ENCODE measurements at regions not wholly inside any gene's neighbourhood (a gene's known extent, or its start where the extent isn't known, plus 50 kb on each side); places are given as distances from the start of the nearest gene placed in this dataset.
"Not testable (repeated sequence)": the region's sequence is repeated elsewhere in the genome, so short reads cannot be mapped to it uniquely, and the experiment has no call there.

DNA sequence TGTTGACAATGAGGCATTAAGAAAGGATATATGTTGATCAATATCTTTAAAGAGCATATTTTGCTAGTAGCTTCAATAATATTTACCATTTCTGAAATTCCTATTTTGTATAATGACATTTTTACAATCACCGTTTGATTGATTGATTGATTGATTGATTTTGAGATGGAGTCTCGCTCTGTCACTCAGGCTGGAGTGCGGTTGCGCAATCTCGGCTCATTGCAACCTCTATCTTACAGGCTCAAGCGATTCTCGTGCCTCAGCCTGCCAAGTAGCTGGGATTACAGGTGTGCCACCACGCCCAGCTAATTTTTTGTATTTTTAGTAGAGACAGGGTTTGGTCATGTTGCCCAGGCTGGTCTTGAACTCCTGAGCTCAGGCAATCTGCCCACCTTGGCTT lies 150.9 kb upstream of the TEX13D start:
- POLR2A ChIA-PET, CTCF ChIA-PET: not testable (repeated sequence)

DNA sequence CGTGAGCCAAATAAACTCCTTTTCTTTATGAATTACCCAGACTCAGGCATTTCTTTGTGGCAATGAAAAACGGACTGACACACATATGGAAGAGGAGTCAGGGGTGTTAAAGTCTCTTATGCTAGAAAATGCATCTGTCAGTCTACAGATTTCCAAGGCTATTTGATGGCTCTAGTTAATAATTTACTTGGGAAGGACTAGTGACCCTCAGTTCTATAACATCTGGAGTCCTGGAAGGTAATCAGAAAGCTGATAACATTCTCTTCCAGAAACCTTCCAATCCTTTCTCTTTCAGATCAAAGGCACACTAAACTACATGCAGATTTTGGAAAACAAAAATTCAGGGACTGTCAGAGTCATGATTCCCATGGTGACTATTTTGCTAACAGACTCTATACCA lies 142.0 kb upstream of the TEX13D start:
- ChIA-PET POLR2A (no interaction called here), CTCF (no interaction called here)

DNA sequence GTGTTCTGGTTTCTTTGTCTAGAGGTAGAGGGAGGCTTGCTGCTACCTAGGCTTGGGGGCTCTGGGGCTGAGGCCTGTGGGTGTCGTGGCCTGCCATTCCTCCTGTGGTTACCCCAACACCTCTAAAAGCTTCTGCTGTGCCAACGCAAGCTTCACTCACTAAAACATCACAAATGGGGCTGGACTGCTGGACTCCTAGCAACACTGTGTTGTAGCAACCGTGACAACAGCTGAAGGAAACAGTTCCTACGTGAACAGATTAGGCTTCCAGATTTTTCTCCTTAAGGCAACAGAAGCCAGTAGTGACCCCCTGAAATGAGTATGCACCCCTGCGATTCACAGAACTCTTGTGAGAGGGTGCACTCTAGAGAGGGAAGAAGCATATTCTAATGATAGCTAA lies 138.3 kb upstream of the TEX13D start:
- ChIA-PET POLR2A (no interaction called here), CTCF (no interaction called here)

DNA sequence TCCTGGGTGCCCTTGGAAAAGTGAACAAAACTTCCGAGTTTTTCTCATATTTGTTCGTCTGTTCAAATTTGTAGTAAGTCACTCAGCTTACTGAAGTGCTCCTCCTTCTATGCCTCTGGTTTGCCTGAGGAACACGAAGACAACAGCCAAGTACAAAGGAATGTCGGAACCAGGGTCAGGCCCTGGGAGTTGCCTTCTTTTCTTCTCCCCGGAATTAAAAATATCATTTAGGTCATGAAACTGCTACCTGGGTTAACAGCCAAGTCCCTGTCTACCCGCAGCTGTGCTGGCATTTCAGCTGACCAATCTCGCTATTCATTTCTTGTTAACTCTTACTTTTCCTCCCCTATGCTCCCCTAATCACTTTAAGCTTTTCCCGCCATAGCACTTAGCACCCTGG lies 137.6 kb upstream of the TEX13D start:
- POLR2A ChIA-PET = no interaction called here

DNA sequence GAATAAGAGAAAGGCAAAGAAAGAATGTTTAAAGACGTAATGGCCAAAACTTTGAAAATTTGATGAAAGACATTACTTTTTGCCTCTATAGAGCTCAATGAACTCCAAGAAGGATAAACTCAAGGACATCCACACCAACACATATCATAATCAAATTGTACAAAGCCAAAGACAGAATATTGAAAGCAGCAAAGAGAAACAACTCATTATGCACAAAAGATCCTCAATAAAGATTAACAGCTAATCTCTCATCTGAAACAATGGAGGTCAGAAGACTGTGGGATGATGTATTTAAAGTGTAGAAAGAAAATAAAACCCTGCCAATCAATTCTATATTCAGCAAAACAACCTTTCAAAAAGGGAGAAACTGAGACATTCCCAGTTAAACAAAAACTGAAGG lies 129.1 kb upstream of the TEX13D start:
- POLR2A ChIA-PET = no interaction called here
- CTCF ChIA-PET = no interaction called here

More for the DNA sequence above, 137.6 kb upstream of the TEX13D start:
- CTCF ChIA-PET = no interaction called here

DNA sequence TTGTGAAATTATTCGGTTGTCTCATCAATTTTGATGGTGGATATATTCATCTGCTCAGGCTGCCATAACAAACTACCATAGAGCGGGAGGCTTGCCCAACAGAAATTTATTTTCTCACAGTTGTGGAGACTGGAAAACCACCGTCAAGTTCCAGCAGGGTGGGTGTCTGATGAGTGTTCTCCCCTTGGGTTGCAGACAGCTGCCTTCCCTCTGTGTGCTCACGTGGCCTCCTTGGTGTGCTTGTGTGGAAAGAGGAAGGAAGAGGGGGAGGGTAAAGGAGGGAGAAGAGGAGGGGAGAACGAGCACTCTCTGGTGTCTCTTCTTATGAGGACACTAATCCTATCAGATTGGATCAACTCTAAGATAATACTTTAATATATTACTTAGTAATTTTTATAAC lies 123.8 kb upstream of the TEX13D start:
- POLR2A ChIA-PET = no interaction called here
- CTCF ChIA-PET = no interaction called here

DNA sequence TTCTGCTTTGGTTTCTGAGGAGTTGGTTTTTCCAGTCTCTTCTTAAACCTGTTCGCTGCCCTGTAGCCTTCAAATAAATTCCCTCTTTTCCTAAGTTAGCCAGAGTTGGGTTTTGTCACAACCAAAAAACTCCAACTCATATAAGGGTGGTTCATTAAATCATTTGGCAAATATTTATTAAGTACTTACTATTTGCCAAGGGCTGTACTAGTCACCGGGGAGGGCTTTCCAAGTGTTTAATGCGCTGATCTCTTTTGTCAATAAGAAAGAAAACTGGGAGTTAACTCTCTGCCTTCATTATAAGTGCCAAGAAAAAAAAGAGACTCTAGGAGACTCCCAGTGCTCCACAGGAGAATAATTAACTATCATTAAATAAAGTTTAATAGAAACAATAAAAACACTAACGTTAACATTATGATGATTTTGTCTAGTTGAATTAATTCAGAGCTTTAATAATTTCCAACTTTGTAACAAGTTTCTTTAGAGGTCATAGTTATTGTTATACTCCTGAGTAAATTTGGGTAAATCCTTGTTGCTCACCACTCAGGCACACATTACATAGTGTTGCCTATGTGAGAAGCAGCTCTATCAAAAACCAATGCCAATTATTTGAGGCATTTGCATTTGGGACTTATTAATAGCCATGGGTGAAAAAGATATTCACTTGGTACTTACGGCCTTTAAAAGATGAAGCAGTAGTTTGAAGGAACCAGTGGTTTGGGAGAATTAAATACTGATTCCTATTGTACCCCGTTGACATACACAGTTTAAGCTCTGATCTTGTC lies 122.5 kb upstream of the TEX13D start:
- POLR2A ChIA-PET = no interaction called here
- CTCF ChIA-PET = interaction anchor here (0.6 kb wide), 1 partner anchor 325 kb away, joined by 4 read pairs; no protein-coding TSS in a partner anchor

DNA sequence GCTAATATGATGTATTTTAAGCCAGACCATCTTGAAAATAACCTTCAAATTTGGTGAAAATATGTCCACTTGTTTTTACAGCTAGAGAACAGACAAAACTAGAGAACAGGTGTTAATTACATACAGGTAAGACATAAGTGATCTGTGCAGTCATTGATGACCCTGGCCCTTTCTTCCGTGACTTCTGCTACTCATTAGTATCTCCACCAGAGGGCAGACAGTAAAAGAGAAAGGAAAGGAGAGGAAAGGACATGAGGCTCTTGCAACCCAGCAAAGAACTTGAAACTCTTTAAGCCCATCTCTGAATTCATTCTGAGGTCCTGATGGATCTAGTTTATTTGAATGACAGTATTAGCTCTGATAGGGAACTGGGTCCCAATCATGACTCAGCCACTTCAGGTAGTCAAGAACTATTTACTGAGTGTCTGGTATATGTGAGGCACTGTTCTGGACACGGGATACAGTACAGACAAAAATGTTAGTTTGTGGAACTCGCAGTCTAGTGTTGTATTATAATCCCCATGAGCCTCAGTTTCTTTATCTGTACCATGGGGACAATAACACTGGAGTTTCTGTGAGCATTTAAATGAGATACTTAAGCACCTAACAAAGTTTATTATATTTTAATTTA lies 121.0 kb upstream of the TEX13D start:
- ChIA-PET POLR2A (no interaction called here), CTCF (no interaction called here)

DNA sequence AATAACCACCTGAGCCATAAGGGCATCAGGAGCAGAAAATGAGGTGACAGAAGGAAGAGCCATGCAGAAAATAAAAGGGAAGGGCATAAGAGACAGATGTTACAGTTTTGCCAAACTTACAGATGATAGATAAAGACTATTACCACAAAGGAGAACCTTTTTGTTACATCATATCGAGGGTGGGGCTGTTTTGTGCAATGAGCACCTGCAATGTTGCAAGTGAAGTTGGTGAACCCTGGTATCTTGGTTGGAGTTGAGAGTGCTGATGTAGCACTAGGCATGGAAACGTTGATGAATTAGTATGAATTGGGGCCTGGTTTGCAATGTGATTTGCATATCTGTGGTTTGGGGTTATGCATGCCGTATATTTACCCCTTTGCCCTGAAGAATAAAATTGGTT lies 119.8 kb upstream of the TEX13D start:
- ChIA-PET CTCF (no interaction called here), POLR2A (interaction anchor here (0.6 kb wide), 1 partner anchor 134 kb away, joined by 3 read pairs; the partner anchor contains the start of gene SH2D1A)

DNA sequence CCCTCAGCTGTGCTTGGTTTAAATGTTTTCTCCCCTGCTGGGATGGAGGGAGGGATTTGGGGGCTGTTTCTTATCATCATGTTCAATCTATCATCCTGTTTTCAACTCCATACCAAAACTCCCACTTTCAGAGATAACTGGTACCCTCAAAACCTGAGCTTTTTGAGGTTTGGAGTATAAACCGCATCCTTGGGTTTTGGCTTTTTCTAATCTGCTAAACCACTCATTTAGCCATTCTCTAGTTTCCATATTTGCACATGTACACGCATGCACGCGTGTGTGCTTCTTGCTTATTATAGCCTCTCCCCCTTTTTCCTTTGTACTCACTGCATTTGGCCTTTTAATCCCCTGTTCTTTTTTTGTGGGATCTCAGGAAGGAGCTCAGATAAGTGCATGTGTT lies 116.7 kb upstream of the TEX13D start:
- CTCF ChIA-PET = no interaction called here
- POLR2A ChIA-PET = interaction anchor here (4.1 kb wide), 1 partner anchor 131 kb away, joined by 20 read pairs; the partner anchor contains the start of gene SH2D1A

DNA sequence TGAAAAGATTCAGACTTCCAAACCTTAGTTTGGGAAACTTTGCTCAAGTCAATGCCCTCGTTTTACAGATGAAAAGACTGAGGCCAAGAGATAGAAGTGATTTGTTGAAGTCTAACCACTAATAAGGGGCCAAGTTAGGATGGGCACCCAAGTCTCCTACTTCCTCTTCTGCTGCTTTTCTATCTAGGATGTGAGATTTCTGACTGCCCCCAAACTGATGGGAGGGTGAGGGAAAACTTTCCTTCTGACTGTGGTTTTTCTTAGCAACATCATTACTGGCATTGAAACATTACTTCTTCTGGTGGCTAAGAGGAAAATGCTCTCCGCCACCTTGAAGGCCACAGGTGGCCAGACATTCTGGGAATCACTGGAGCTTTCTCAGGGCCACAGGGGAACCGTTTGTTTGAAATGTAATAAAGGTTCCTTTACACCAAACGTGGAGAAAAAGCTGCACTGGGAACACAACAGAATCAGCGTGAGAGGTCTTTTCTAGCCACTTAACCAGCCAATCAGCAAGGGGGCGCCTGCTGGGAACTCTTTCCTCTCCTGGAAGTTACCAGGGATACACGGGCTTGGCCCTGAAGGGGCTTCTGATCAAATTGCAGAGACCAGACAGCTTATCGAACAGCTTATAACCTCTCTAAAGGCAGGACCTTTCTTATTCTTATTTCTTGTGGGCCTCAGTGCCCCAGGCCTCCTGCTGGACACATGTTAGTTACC lies 115.9 kb upstream of the TEX13D start:
- POLR2A ChIA-PET = interaction anchor here (4.1 kb wide), 1 partner anchor 130 kb away, joined by 20 read pairs; the partner anchor contains the start of gene SH2D1A
- CTCF ChIA-PET = interaction anchor here (1.7 to 2.1 kb wide), 2 partner anchors 22 to 130 kb away, joined by 6 to 9 read pairs; partner anchors contain the start of gene SH2D1A

DNA sequence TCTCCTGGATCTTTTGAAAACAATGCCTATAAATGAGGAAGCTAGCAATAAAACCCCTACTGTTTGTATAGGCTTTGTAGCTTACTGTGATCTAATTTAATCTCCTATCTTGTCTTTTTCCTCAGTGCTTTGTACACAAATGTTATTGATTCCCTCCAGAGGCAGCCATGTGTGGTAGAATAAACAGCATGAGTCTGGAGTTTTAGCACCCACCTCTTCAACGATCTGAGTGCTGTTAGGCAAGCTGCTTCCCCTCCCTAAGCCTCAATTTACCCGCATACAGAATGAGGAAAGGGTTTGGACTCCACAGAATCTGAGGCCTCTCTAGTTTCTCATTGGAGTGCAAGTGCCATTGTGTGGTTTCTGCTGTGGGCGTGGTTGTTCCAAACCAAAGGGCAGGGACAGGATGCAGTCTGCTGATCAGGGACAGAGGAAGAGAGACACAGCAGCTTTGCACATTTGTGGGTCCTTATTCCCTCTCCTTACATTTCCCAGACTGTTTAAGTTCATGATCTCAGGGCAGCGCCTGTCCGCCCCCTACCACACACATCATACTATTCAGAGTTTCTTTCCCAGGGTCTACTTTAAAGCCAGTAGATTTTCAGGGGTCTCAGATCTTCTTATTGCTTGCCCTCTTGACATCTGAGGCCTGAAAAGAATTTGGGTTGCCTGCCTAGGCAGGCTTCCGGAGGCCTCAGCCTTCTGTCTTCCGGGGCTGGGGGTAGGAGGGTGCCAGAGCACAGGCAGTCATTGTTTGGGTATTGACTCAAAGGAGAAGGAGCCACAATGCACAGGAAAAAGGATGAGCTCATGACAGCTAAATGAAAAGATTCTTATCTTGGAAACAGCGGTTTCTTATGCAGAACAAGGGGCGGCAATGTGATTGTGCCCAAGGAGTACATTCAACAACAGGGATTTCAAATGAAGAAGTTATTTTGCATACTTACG lies 114.9 kb upstream of the TEX13D start:
- POLR2A ChIA-PET = interaction anchor here (4.1 kb wide), 1 partner anchor 129 kb away, joined by 20 read pairs; the partner anchor contains the start of gene SH2D1A
- CTCF ChIA-PET = interaction anchor here (0.7 to 2.1 kb wide), 5 partner anchors 10 to 609 kb away, joined by 3 to 9 read pairs (median 3); partner anchors contain the start of gene SH2D1A

DNA sequence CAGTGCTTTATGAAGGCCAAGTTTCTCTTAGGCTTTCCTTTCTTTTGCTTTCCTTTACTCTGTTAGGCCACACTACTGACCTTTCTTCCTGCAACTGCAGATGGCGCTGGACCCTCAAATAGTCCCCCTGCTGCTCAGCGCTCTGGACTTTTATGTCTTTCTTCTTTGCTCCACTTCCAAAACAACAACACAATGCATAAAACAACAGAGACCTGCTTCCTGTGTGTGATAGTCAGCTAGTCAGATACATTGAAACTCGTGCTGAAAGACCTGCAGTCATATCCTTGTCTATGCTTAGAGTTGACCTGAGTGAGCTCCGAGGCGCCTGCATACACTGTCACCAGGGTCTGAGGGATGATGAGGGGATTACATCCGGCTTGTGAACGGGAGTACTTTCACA lies 108.9 kb upstream of the TEX13D start:
- CTCF ChIA-PET = interaction anchor here (1.1 kb wide), 1 partner anchor 9 kb away, joined by 3 read pairs; no protein-coding TSS in a partner anchor
- POLR2A ChIA-PET = no interaction called here

DNA sequence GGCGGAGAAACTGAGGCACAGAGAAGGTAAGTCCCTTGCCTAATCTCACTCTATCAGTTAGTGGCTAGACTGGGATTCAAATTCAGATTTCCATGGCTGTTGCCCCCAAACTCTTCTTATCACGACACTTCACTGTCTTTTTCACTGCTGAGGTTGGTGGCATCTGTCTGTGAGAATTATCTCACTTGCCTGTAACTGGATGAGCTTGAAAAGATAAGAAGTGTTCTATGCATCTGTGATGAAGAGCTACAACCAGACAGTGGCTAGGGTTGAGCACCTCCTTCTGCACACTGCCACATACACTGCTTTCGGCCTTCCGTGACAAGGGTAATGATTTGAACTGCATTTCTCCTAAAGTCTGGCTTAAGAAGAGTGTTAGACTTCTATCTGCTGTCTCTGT lies 107.9 kb upstream of the TEX13D start:
- CTCF ChIA-PET = no interaction called here
- POLR2A ChIA-PET = no interaction called here

DNA sequence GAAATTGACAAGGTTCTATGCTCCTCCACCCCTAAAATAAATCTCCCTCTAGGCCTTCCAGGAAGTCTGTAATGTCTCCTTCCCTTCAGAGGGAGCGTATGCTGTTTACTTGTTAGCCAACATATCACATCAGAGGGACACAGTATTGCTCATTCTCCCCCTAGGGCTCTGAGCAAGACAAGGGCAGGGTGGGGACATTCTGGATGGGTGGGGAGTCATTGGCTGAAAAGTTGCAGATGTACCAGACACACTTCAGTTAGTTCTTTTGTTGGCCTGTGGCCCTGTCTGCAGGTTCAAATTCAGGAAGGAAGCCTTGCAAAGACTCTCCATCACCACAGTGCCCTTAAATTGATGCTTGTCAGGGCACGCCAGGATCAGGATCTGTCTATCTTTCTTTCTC lies 106.3 kb upstream of the TEX13D start:
- ChIA-PET CTCF (interaction anchor here (0.5 kb wide), 1 partner anchor 112 kb away, joined by 3 read pairs; no protein-coding TSS in a partner anchor), POLR2A (no interaction called here)

DNA sequence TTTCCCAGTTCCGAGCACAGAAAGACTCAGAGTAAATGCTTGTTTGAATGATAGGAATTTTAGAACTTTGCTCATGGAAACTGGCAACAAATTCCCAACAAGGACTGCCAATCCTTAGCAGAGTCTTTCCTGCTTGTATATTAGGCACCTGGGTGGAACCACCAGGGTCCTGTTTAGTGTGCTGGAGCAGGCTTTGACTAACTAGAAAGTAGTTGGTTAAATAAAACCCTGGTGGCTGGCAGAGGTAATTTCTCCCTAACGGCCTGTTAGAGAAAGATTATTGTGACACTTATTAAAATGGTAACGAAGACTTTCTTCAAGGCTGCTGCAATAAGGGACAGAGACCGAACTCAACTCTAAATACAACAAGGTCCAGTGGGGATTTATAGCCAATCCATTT lies 103.6 kb upstream of the TEX13D start:
- ChIA-PET CTCF (no interaction called here), POLR2A (no interaction called here)

DNA sequence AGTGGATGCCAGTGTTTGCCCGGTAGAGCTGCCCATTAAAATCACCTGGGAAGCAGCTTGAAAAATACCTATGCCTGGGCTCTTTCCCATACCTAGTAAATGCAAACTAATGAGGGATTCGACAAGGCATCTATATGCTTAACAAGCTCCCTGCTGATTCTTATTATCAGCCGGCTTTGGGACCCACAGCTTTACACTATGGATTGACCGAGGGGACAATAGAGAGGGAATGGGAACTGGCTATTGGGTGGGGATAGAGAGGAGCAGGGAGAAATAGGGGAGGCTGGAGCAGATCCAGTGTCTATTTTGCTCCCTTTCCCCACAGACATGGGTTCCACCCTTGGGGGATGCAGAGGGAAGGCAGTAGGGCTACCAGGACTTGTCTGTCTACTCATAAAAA lies 103.1 kb upstream of the TEX13D start:
- ChIA-PET POLR2A (no interaction called here), CTCF (no interaction called here)

DNA sequence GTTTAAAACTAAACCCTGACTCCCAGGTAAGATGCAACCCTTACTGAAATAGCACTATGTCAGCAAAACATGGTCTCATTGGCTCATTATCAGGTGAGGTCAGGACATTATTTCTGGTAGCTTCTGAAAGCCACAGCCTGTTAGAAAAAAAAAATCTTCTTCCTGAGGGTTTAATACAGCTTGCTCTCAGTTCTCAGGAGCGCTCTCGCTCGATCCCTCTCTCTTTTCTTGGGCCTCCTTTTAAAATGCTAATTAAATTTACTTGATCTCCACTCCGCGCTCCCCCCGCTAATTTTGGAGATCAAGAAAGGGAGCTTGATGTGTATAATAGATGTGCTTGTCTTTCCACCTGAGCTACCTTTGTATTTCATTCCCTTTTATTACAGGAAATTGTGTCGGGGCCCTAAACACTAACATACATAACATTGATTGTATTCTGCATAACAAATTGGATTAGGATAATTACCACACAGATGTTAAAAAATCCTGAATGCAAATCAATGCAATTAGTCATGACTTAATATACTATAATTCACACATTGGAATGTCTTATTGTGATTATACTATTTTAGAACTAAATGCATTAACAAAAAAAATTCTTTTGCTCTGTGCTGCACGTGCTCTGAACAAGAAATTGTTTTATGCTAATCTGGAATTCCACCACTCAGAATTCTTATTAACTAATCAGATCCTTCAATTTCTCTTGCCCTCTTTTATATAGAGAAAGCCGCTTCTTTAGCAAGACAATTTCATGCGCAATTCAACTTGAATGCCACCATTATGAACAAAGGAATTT lies 101.6 kb upstream of the TEX13D start:
- POLR2A ChIA-PET = no interaction called here
- CTCF ChIA-PET = no interaction called here

DNA sequence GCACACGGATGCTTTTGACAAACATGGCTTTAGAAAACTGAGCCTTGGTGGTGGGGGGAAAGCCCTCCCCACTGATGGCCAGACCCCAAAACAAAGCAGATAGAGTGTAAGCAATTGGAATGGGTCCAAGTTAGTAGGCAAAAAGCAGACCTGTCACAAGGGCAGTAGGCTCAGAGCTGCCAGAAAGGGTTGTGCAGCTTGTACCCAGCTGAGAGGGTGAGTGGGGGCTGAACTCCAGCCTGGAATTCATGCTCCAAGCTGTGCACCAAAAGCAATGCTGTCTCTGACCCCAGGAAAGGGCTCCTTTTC lies 101.1 kb upstream of the TEX13D start:
- ChIA-PET CTCF (no interaction called here), POLR2A (no interaction called here)
